BLaER1 (cell line): ENCODE measurements at regions not wholly inside any gene's neighbourhood (a gene's known extent, or its start where the extent isn't known, plus 50 kb on each side); places are given as distances from the start of the nearest gene placed in this dataset.

ENCODE experiments used
- H3K27ac ChIP-seq: shearing (Covaris generic); formaldehyde crosslinking; 2 replicates; pipeline ENCODE4 v1.8.1; 2022
- H3K27me3 ChIP-seq: shearing (Covaris generic); formaldehyde crosslinking; 2 replicates; pipeline ENCODE4 v1.8.1; 2022
- H3K36me3 ChIP-seq: shearing (Covaris generic); formaldehyde crosslinking; 2 replicates; pipeline ENCODE4 v1.8.1; 2022
- H3K4me1 ChIP-seq: shearing (Covaris generic); formaldehyde crosslinking; 2 replicates; pipeline ENCODE4 v1.8.1; 2022
- H3K4me2 ChIP-seq: shearing (Covaris generic); formaldehyde crosslinking; 2 replicates; pipeline ENCODE4 v1.8.1; 2022
- H3K4me3 ChIP-seq: shearing (Covaris generic); formaldehyde crosslinking; 2 replicates; pipeline ENCODE4 v1.8.1; 2022
- H3K9ac ChIP-seq: shearing (Covaris generic); formaldehyde crosslinking; 2 replicates; pipeline ENCODE4 v1.8.1; 2022
- H3K9me3 ChIP-seq: shearing (Covaris generic); formaldehyde crosslinking; 2 replicates; pipeline ENCODE4 v1.8.1; 2022
- H4K20me1 ChIP-seq: shearing (Covaris generic); formaldehyde crosslinking; 2 replicates; pipeline ENCODE4 v1.8.1; 2022
- Cebpa-rat ChIP-seq: shearing (Covaris generic); IDR thresholded peaks from 2 replicates; pipeline ENCODE4 v1.8.1; 2022

DNA sequence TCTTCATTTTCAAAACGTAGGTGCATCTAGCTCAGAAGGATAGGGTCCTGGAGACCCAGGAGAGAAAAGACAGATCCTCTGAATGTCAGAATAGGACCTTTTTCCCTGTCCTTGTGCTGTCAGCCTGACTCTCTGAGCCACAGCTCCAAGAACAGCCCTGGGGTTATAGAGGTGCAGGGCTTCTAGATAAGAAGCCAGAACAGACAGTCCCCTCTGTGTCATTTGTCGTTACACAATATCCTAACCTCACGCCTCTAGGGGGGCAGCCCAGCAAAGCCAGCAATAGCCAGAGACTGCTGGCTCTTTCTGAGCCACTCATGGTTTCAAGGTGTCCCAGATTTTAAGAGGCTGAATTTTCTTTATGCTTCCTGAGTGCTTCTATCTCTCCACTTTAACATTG is 153.2 kb upstream of the THBS1 start:
- Histone ChIP-seq H3K9me3 (no peaks in the 10 kb centered on the region), H3K9ac (peak overlapping the region; percentile 25; the same call in 1 of the 2 replicates), H3K27me3 (peaks cover 6% of the 10 kb centered on the region; the same call in 1 of the 2 replicates), H3K4me1 (peaks cover 53% of the 10 kb centered on the region), H3K4me2 (peak overlapping the region; percentile 83), H3K4me3 (no peak overlapping the region), H3K27ac (peak overlapping the region; percentile 54; the same call in 1 of the 2 replicates), H3K36me3 (no peaks in the 10 kb centered on the region), H4K20me1 (peaks cover 5% of the 10 kb centered on the region; the same call in 1 of the 2 replicates)
- TF ChIP-seq Cebpa-rat: 0 out of 2 replicates have a peak, but pooled peaks have one; percentile 43

DNA sequence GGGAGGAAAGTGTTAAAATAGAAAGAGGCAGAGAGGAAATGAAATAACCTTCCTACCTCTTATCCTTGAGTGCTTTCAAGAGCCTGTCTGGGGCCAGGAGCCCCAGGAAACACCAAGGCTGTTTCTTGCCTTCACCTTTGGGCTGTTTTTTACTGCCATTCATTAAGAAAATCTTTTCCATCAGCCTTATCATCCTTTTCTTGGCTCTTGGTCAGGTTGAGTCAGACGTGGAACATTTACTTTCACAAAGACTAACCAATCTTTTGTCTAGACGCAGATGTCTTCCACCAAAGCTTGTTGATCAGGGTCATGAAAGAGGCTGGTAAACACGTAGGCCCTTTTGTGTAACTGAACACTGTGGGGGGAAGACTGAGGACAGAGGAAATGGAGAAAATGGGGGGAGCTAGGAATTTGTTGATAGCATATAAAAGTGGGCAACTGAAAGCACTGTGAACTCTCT is 151.0 kb upstream of the THBS1 start:
- no peak overlapping the region for H3K27ac ChIP-seq
- TF ChIP-seq Cebpa-rat: no peak
- peak overlapping the region; percentile 56 for H3K4me2 ChIP-seq
- H3K4me3 ChIP-seq: no peak overlapping the region
- peaks cover 56% of the 10 kb centered on the region for H3K4me1 ChIP-seq
- no peaks in the 10 kb centered on the region for H3K9me3 ChIP-seq
- H3K27me3 ChIP-seq: peaks cover 6% of the 10 kb centered on the region; the same call in 1 of the 2 replicates
- no peaks in the 10 kb centered on the region for H3K36me3 ChIP-seq
- H3K9ac ChIP-seq: no peak overlapping the region
- H4K20me1 ChIP-seq: peaks cover 5% of the 10 kb centered on the region; the same call in 1 of the 2 replicates

DNA sequence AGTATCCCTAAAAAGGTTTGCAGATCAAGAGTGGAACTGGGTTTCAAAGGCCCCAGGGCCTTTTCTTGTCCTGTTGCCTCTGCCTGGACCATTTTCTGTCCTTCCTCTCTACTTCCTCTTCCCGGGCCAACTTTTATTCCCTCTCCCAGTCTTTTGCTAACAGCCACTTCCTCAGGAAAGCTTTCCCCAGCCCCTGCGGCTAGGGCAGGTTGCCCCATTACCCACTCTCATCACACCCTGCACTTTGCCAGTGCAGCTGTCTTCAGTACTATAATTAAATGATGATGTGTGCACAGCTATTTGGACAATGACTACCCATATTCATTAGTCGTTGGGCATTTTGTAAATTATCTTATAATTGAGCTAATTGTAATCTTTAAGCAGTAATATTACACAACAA is 150.5 kb upstream of the THBS1 start:
- Histone ChIP-seq H3K27ac (no peak overlapping the region), H3K27me3 (peaks cover 6% of the 10 kb centered on the region; the same call in 1 of the 2 replicates), H3K4me1 (peaks cover 58% of the 10 kb centered on the region), H3K9ac (no peak overlapping the region), H3K4me2 (peak overlapping the region; percentile 56), H4K20me1 (peaks cover 5% of the 10 kb centered on the region; the same call in 1 of the 2 replicates), H3K36me3 (no peaks in the 10 kb centered on the region), H3K9me3 (no peaks in the 10 kb centered on the region), H3K4me3 (no peak overlapping the region)
- no peak for TF ChIP-seq Cebpa-rat

DNA sequence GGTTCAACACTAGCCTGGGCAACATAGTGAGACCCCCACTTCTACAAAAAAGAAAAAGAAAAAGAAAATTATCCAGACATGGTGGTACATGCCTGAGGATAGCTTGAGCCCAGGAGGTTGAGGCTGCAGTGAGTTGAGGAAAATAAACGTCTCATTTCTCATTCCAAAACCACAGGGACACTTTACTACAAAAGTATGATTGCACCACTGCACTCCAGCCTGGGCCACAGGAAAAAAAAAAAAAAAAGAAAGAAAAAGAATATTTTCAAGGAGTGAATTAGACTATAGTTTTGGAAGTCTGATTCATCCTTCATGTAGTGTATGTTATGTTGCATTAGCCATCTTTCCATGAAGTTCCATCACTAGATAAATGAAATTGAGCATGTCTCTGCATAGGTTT is 149.5 kb upstream of the THBS1 start:
- TF ChIP-seq Cebpa-rat: no peak
- Histone ChIP-seq H3K27ac (no peak overlapping the region), H3K9ac (no peak overlapping the region), H3K36me3 (no peaks in the 10 kb centered on the region), H4K20me1 (peaks cover 5% of the 10 kb centered on the region; the same call in 1 of the 2 replicates), H3K4me2 (no peak overlapping the region; the same call in 1 of the 2 replicates), H3K4me3 (no peak overlapping the region), H3K9me3 (no peaks in the 10 kb centered on the region), H3K27me3 (peaks cover 6% of the 10 kb centered on the region; the same call in 1 of the 2 replicates), H3K4me1 (peaks cover 56% of the 10 kb centered on the region)

DNA sequence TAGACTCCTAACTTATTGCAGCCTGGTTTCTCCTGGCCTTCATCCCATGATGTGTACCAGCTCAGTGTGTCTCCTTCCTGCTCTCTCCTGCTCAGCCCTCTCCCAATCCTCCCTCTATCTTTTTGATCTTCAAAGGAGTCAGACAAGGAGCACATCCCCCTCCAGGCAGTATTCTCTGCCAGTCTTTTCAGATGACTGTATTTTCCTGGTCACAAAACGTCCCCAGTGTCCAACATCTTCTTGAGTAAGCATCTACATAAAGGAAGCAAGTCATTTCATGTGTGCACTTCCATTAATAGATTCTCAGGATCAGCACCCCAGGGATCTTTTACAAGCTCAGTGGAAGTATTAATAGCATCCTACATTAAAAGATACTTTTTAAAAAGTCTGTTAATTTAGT is 148.9 kb upstream of the THBS1 start:
- Histone ChIP-seq H3K4me2 (peak overlapping the region; percentile 26), H4K20me1 (peaks cover 5% of the 10 kb centered on the region; the same call in 1 of the 2 replicates), H3K9me3 (no peaks in the 10 kb centered on the region), H3K27me3 (peaks cover 6% of the 10 kb centered on the region; the same call in 1 of the 2 replicates), H3K4me3 (no peak overlapping the region), H3K9ac (no peak overlapping the region), H3K4me1 (peaks cover 50% of the 10 kb centered on the region), H3K36me3 (no peaks in the 10 kb centered on the region), H3K27ac (no peak overlapping the region)
- TF ChIP-seq Cebpa-rat: no peak

DNA sequence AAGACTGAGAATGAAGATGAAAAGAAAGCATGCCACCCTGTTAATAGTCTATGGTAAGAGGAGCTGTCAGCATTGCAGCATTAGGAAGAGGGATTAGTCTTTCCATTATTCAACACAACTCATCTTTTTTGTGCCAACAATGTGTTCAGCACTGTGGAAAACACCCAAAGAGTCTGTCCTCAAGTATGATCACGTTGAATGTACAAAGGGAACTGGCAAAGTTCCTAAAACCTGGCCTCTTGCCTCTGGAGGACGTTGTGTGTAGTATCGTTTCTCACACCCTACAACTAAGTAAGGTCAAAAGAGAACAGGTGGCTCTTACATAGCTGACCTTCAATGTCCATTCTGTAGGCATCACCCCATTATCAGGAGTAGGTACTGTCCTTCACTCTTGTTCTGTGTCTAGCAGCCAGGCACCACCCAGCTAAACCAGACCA is 147.9 kb upstream of the THBS1 start:
- H3K9me3 ChIP-seq: no peaks in the 10 kb centered on the region
- H3K4me3 ChIP-seq: no peak overlapping the region
- no peak overlapping the region for H3K27ac ChIP-seq
- H4K20me1 ChIP-seq: no peaks in the 10 kb centered on the region
- no peaks in the 10 kb centered on the region for H3K36me3 ChIP-seq
- peaks cover 6% of the 10 kb centered on the region; the same call in 1 of the 2 replicates for H3K27me3 ChIP-seq
- no peak overlapping the region for H3K9ac ChIP-seq
- TF ChIP-seq Cebpa-rat: no peak
- H3K4me1 ChIP-seq: peaks cover 43% of the 10 kb centered on the region
- H3K4me2 ChIP-seq: no peak overlapping the region

DNA sequence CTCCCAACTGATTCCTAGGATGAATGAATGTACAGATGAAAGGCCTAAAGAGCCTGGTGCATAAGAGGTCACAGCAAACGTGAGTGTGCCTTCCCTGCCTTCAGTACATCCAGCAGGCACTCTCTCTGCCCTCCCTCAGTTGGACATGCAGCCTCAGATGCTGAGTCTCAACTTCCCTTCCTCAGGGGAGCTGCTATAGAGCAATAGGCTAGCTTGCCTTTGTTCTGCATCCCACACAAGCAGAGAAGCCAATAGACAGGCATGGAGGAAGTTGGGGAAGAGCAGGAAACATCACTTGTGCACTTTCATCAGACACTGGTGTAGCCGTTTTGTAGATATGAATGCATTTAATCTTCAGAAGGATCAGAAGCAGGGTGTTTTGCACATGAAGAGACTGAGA is 147.5 kb upstream of the THBS1 start:
- Histone ChIP-seq H3K9ac (no peak overlapping the region), H4K20me1 (no peaks in the 10 kb centered on the region), H3K4me3 (no peak overlapping the region), H3K9me3 (no peaks in the 10 kb centered on the region), H3K27me3 (peaks cover 5% of the 10 kb centered on the region; the same call in 1 of the 2 replicates), H3K27ac (no peak overlapping the region), H3K4me1 (peaks cover 38% of the 10 kb centered on the region), H3K4me2 (no peak overlapping the region), H3K36me3 (no peaks in the 10 kb centered on the region)
- no peak for TF ChIP-seq Cebpa-rat

DNA sequence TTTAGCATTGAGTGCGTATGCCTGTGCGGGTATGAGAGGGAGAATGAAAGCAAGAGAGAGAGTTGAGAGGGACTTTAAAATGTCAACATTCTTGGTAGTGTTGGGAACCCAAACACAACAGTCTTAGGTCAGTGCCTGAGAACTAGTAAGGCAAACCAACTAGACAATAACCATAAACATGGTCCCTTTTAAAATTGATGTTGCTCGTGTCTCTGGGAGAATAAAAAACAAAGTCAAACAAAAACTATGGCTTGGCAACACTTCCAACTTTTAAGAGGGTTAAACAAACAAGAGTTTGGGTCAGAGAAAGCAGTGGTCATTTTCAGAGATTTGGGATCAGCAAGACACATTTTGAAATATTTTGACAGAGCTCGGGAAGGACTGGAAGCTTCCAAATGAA is 146.7 kb upstream of the THBS1 start:
- Histone ChIP-seq H3K36me3 (no peaks in the 10 kb centered on the region), H3K4me2 (no peak overlapping the region), H3K9ac (no peak overlapping the region), H3K4me3 (no peak overlapping the region), H3K4me1 (peaks cover 30% of the 10 kb centered on the region), H4K20me1 (no peaks in the 10 kb centered on the region), H3K27ac (no peak overlapping the region), H3K9me3 (no peaks in the 10 kb centered on the region), H3K27me3 (no peaks in the 10 kb centered on the region)
- TF ChIP-seq Cebpa-rat: no peak

DNA sequence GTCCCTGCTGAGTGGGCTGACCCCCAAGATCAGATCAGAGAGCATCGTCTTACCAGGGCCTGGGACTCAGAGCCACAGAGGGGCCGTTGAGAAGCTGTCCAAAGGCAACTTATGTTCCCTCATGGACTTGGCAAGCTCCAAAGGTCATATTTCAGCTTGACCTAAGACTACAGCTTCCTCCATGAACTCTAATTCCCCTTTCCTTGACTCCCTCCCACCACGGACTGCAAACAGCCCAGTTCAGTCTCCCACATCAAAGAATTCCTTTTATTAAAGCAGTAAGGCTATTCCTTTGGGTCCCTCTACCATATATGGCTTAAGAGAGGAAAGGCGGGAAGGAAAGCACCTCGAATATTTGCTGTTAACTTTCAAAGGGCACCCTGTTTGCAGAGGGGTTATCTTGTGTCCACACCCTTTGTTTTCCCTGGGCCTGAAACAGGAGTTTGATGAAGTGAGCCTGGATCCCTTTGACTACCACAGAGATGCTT is 146.1 kb upstream of the THBS1 start:
- no peak for TF ChIP-seq Cebpa-rat
- H3K4me3 ChIP-seq: no peak overlapping the region
- no peaks in the 10 kb centered on the region for H3K27me3 ChIP-seq
- H3K9me3 ChIP-seq: no peaks in the 10 kb centered on the region
- peaks cover 24% of the 10 kb centered on the region for H3K4me1 ChIP-seq
- H3K27ac ChIP-seq: no peak overlapping the region
- no peak overlapping the region for H3K9ac ChIP-seq
- H3K4me2 ChIP-seq: peak overlapping the region; percentile 4; the same call in 1 of the 2 replicates
- H4K20me1 ChIP-seq: no peaks in the 10 kb centered on the region
- H3K36me3 ChIP-seq: no peaks in the 10 kb centered on the region

DNA sequence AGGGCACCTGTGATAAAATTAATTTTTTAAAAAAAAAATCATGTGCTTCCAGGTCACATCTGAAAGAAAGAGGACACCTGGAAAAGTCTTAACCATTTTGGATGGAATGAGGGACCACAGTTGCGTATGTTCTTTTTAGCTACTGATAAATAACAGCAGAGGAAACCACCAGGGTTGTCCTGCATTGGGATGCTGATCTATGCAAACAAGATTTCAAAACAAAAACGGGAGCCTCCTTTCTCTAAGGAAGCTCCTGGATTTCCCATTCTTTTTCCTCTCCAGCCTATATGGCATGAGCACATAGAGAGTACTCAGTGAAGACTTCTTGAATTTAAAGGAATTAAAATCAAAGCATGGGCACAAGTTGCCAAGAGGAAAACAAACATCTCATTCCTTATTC is 145.6 kb upstream of the THBS1 start:
- H3K36me3 ChIP-seq: no peaks in the 10 kb centered on the region
- no peak for TF ChIP-seq Cebpa-rat
- no peaks in the 10 kb centered on the region for H3K27me3 ChIP-seq
- H4K20me1 ChIP-seq: no peaks in the 10 kb centered on the region
- no peak overlapping the region for H3K9ac ChIP-seq
- peaks cover 19% of the 10 kb centered on the region for H3K4me1 ChIP-seq
- no peak overlapping the region for H3K4me3 ChIP-seq
- H3K9me3 ChIP-seq: no peaks in the 10 kb centered on the region
- no peak overlapping the region for H3K27ac ChIP-seq
- peak overlapping the region; percentile 4; the same call in 1 of the 2 replicates for H3K4me2 ChIP-seq
